ENCODE measurements at regions not wholly inside any gene's neighbourhood (a gene's known extent, or its start where the extent isn't known, plus 50 kb on each side); places are given as distances from the start of the nearest gene placed in this dataset.

- Mint-ChIP-seq H3K4me3 (no peak overlapping the region), H3K27ac (no peak overlapping the region), H3K9me3 (peaks cover 15% of the 10 kb centered on the region), H3K27me3 (ENCODE audit: insufficient read depth, low read depth) (no peaks in the 10 kb centered on the region), H3K4me1 (peaks cover 20% of the 10 kb centered on the region), H3K36me3 (peaks cover 1% of the 10 kb centered on the region)
- H3K9me3 ChIP-seq (ENCODE audit: low read depth) = no peaks in the 10 kb centered on the region
- no peak for DNase-seq (ENCODE audit: low spot score)
- H4K20me1 ChIP-seq (ENCODE audit: low read depth) = no peaks in the 10 kb centered on the region
- TF ChIP-seq EZH2 (IDR thresholded peaks at IDR 0.05) = no peak
- no peak for TF ChIP-seq EZH2phosphoT487 (IDR thresholded peaks at IDR 0.05)
- no peak for TF ChIP-seq CTCF (IDR thresholded peaks at IDR 0.05)
- peaks cover 13% of the 10 kb centered on the region for H3F3A ChIP-seq (ENCODE audit: low read depth)
- no peaks in the 10 kb centered on the region for H3K36me3 ChIP-seq
- H3K4me2 ChIP-seq = no peak overlapping the region
- H2AFZ ChIP-seq (replicated peaks) = no peak overlapping the region
- no peak overlapping the region for H3K9ac ChIP-seq
- no peaks in the 10 kb centered on the region for H3K27me3 ChIP-seq
- no peak overlapping the region for H3K27ac ChIP-seq
- no peak overlapping the region for H3K4me3 ChIP-seq
- no peaks in the 10 kb centered on the region for H3K79me2 ChIP-seq (ENCODE audit: low read depth)
- H3K4me1 ChIP-seq = peaks cover 20% of the 10 kb centered on the region
These were observed 728.7 kb downstream of the GALC start for GRCh38 chr14:87264272-87264785.

- Mint-ChIP-seq H3K4me1 (peaks cover 21% of the 10 kb centered on the region), H3K9me3 (peaks cover 27% of the 10 kb centered on the region), H3K36me3 (peaks cover 1% of the 10 kb centered on the region), H3K27ac (no peak overlapping the region), H3K27me3 (ENCODE audit: insufficient read depth, low read depth) (peaks cover 5% of the 10 kb centered on the region), H3K4me3 (no peak overlapping the region)
- H3K4me2 ChIP-seq = no peak overlapping the region
- H2AFZ ChIP-seq (replicated peaks) = no peak overlapping the region
- H3K4me3 ChIP-seq = no peak overlapping the region
- H3K79me2 ChIP-seq (ENCODE audit: low read depth) = no peaks in the 10 kb centered on the region
- no peak for DNase-seq (ENCODE audit: low spot score)
- no peaks in the 10 kb centered on the region for H3K9me3 ChIP-seq (ENCODE audit: low read depth)
- peaks cover 20% of the 10 kb centered on the region for H3K4me1 ChIP-seq
- TF ChIP-seq EZH2 (IDR thresholded peaks at IDR 0.05) = no peak
- TF ChIP-seq EZH2phosphoT487 (IDR thresholded peaks at IDR 0.05) = no peak
- no peak for TF ChIP-seq CTCF (IDR thresholded peaks at IDR 0.05)
- no peaks in the 10 kb centered on the region for H3K27me3 ChIP-seq
- H3K36me3 ChIP-seq = no peaks in the 10 kb centered on the region
- H3K27ac ChIP-seq = no peak overlapping the region
- H4K20me1 ChIP-seq (ENCODE audit: low read depth) = no peaks in the 10 kb centered on the region
- H3K9ac ChIP-seq = no peak overlapping the region
- H3F3A ChIP-seq (ENCODE audit: low read depth) = peaks cover 13% of the 10 kb centered on the region
These were observed 731.4 kb downstream of the GALC start for GRCh38 chr14:87261621-87262020.

GRCh38 chr14:87260460-87260859 lies 732.5 kb downstream of the GALC start:
- no peaks in the 10 kb centered on the region for H3K27me3 ChIP-seq
- peak overlapping the region; percentile 79 for H3K27ac ChIP-seq
- H2AFZ ChIP-seq (replicated peaks) = no peak overlapping the region
- TF ChIP-seq EZH2phosphoT487 (IDR thresholded peaks at IDR 0.05) = no peak
- no peak for TF ChIP-seq EZH2 (IDR thresholded peaks at IDR 0.05)
- TF ChIP-seq CTCF (IDR thresholded peaks at IDR 0.05) = no peak
- H3K36me3 Mint-ChIP-seq = peaks cover 1% of the 10 kb centered on the region
- peaks cover 5% of the 10 kb centered on the region for H3K27me3 Mint-ChIP-seq (ENCODE audit: insufficient read depth, low read depth)
- no peak overlapping the region for H3K27ac Mint-ChIP-seq
- no peaks in the 10 kb centered on the region for H3K79me2 ChIP-seq (ENCODE audit: low read depth)
- H3K4me2 ChIP-seq = peak overlapping the region; percentile 71
- no peaks in the 10 kb centered on the region for H3K9me3 ChIP-seq (ENCODE audit: low read depth)
- H3K9ac ChIP-seq = no peak overlapping the region
- peak; percentile 78 for DNase-seq (ENCODE audit: low spot score)
- no peaks in the 10 kb centered on the region for H3K36me3 ChIP-seq
- H3F3A ChIP-seq (ENCODE audit: low read depth) = peaks cover 13% of the 10 kb centered on the region
- H3K4me1 Mint-ChIP-seq = peaks cover 21% of the 10 kb centered on the region
- peaks cover 28% of the 10 kb centered on the region for H3K9me3 Mint-ChIP-seq
- peaks cover 20% of the 10 kb centered on the region for H3K4me1 ChIP-seq
- H3K4me3 ChIP-seq = peak overlapping the region; percentile 8
- no peaks in the 10 kb centered on the region for H4K20me1 ChIP-seq (ENCODE audit: low read depth)
- H3K4me3 Mint-ChIP-seq = no peak overlapping the region

All from neural progenitor cell (in vitro differentiated cells).